Fibroblast of skin of scalp (primary cell): ENCODE measurements at regions not wholly inside any gene's neighbourhood (a gene's known extent, or its start where the extent isn't known, plus 50 kb on each side); places are given as distances from the start of the nearest gene placed in this dataset.

Source experiments
- DNase-seq: peaks from one replicate; pipeline ENCODE4 v3.0.0-alpha.2; 2013

DNA sequence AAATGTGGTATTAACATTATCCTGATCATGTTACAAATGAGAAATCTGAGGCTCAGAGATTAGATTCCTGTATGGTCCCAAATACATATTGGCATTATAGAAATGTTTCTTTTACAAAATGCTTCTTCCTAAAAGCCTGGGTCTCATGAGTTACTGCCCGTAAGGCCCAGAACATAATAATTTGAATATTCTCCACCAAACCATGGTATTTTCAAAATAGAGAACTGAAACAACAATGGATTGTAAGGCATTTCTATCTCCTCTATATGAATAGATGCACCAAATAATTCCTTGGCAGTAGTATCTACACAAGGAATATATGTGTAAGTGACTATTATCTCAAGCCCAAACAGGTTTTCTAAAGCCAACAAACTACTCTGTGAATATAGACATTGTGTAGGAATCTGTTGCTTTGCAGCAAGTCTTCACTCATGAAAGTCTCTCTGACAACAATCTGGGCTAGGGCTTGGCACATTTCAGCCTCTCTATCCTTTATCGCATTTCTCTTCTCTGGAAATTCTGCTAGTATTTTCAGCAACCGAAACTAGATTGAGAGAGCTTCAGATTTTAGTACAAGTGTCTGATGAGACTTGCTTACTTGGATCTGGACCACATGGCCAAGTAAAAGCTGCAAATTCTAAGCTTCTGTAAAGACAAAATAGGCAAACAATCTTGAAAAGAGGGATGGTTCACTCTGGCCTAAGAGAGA is 112.8 kb upstream of the ARHGAP20 start:
- DNase-seq, result no peak

DNA sequence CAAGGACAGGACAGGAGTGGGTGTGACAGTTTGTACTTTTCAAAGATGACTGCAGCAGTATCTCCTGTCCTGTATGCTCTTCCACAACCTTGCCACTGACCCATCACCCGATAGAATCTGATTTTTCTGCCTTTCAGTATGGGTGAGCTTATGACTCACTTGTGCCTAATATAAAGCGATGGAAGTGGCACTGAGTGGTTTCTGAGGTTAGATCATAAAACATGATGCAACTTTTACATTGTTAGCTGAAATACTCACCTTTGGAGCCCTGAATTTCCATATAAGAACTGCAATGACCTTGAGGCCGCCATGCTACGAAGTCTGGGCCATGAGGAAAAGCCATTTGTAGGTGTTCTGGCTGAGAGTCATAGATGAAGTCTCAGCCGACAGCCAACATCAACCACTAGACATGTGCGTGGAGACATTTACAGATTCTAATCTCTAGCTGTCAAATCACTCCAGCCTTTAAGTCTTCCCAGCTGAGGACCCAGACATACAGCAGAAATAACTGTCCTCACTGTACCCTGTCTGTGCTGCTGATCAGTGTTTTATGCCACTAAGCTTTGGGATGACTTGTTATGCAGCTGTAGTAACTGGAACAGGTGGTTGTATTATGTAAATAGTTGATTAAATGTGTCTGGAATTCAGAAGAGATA is 105.9 kb upstream of the ARHGAP20 start:
- DNase-seq, result peak; percentile 24

DNA sequence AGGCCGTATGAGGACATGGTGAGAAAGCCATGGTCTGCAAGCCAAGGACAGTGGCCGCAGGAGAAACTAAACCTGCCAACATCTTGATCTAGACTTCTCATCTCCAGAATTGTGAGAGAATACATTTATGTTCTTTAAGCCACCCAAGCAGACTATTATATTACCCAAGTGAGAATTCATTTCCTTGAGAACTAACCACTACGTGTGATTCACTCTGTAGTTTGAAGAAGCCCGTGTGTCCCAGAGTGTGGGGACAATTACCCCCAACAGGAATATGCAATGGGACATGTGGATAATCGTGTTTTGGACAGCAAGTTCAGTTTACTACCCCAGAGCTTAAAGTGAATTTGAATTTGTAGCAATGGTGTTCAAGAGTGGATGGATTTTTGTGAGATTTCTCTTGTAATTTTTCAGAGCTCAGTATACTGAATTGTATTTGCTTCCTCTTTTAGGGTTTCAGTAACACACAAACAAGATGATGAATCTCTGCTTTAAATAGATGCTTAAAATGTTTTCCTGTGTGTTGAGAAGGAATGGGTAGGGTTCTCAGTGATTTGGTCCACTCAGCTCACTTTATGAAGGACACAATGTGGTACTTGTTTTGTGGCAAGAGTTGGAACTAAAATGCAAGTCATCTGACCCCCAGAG is 100.0 kb upstream of the ARHGAP20 start:
- DNase-seq, result no peak

DNA sequence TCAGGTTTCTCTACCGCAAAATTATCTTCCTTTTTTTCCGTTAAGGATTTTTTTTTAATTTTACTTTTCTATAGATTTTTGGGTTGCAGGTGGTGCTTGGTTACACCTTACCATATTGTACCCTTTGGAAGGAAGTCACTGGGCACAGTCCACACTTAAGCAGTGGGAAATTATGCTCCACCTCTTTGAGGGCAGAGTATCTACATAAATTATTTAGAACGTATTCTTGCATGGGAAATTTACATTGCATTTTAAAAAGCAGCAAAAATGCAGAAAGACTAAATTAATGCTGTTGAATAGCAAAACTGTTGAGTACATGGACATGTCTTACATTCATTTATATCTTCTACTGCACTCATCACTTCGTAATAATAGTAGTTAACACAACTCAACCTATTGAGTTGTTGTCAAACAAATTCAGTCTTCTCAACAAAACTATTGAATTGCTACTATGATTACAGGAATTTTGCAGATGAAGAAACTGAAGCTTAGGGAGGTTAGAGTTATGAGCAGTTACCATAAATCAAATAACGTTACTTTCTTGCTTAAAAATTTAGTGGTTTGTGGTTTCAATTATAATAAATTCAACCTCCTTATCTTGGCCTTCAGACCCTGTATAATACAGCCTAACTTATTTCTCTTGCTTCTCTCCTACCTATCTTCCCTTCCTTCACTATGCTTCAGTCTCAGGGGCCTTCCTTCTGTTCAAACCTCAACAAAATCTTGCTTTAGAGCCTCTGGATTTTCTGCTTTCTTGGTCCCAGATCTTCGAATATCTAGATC is 97.4 kb upstream of the ARHGAP20 start:
- DNase-seq, result no peak

DNA sequence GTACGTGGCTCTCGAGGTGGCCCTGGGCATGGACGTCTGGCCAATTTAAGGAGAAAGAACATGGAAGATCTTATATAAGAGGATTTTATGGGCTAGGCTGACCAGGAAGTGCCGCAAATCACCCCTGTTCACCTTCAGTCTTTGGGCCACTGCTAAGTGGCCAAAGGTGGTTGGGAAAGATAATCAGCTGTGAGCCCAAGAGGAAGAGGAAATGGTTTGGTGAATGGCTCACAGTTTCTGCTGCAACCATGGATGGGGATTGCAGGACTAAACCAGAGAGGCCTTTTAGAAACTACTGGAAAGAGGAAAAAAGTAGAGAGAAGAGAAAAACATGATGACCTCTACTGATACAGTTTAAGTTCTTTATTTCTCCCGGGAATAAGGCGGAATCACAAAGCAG is 96.0 kb upstream of the ARHGAP20 start:
- no peak for DNase-seq

DNA sequence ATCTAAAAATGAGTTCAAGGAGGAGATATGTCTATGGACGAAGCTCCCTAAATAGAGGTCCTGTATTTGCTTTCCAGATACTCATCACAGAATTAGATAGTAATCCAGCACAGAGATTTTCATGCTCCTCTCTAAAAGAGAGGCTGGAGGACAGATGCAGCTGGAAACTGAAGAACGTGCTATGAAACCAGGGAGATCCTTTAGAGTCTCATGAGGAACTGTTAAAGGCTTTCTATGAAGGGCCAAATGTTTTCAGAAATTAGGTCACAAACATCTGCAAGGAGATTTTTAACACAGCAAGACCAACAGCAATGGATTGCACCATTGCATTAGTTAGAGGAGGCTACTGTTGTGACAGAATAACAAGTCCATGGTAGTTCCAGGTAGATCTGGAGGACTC is 95.6 kb upstream of the ARHGAP20 start:
- no peak for DNase-seq

DNA sequence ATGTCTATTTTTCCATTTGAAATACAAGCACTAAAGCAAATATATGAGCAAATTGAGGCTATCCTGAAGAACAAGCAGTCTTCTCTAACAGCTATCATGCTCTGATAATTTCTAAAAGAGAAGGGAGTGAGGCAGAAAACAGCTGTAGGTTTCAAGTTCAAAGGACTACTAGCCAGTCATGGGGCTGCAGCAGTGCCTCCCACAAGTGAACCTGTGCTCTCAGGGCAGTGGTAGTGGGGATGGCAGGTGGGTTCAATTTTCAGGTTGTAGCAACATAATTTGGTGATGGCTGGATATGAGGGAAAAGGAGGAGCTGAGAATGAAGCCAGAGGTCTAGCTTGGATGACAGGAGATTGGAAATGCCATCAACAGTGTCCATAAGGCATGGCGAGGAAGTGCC is 93.5 kb upstream of the ARHGAP20 start:
- DNase-seq, result no peak

DNA sequence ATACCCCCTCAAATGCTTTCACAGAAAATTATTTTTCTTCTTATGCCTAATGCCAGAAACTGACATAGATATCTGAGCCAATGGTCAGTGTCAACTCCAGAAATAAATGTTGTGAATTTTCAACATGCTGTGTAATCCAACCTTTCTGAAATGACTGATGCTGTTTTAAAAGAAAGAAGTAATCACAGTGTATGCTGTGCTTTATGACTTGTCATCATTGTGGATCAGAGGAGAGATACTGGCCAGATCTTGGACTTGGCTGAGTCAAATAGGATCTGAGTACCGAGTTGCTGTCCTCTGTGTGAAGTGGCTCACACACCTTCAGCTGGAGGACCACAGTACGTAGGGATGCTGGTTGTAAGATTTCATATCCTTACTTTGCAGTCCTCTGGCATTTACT is 89.9 kb upstream of the ARHGAP20 start:
- no peak for DNase-seq

DNA sequence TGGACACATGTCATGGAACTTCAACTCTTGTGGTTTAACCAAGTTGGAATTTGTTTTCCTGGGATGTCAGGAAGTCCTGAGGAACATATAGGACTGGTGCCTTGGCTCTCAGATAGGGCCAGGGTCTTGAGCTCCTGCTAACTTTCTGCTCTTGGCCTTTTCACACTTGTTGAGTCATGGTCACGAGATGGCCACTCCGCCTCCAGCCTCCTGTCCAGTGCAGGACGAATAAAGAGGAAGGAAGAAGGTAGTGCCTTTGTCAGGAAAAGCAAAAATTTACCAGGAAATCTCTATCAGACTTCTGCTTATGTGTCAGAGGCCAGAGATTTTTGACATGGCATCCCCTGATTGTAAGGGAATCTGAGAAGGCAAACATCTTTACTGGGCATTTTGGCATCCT is 89.1 kb upstream of the ARHGAP20 start:
- no peak for DNase-seq

DNA sequence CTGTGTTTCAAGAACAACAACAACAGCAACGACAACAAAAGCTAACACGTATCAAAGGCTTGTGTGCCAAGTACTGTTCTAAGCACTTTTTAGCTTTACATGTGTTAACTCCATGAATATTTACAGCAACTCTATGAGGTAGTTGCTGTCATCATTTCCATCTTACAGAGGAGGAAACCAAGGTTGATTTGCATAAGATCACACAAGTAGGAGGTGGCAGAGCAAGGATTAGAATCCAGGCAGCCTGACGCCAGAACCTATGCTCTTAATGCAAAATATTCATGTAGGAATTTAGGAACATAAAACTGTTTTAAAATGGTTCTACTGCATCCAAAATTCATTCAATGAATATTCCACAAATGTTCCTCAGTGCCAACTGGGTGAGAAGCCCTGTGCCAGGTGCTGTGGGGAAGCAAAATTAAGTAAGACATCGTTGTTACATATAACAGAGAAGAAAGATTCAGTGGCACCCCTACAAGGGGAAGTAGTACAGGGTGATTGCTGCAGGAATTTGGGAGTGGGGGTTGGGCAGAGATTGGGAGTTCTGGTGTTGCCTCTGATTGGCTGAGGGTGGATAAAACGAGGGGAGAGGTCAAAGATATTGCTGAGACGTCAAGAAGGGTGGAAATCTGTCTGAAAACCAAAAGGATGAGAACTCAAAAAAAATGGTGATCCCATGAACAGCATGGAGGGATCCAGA is 86.1 kb upstream of the ARHGAP20 start:
- DNase-seq, result no peak

DNA sequence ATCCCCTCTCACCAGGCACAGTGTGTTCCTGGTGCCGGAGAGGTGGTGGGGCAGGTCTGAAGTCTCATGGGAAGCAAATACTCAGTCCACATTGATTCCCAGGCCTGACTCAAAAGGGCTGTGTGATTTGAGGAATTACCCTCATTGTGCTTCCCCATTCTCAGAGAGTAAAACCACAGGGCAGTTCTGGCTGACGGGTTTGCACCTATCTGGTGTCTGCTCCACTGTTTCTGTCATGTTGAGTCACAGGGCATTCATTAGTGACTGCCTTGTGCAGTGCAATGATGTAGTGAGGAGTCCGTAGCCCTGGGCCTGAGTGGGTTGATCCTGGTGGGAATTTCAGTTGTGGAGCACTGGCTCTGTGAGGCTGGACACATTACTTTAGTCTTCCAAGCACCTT is 85.2 kb upstream of the ARHGAP20 start:
- DNase-seq, result no peak

DNA sequence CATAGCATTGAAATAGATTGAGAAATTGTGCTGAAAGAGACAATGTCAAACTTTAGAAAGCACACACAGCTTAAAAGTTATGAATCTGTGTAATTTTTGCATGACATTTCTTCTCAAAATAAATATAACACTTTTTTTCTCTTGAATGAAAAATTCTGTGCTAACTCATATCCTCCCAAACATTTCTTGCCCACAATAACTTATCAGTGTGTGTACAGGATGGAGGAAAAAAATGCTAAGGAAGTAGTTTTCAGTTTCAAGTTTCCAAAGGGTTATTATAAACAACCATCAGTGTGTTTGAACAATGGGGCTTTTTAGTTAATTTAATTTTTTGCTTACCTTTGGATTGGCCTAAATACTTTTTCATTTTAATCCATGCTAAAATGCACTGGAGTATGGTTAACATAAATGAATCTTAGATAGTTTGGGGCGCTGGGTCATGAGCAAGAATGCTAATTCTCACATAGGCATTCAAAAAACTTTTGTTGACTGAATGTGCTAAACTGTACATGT is 82.9 kb upstream of the ARHGAP20 start:
- DNase-seq, result no peak

DNA sequence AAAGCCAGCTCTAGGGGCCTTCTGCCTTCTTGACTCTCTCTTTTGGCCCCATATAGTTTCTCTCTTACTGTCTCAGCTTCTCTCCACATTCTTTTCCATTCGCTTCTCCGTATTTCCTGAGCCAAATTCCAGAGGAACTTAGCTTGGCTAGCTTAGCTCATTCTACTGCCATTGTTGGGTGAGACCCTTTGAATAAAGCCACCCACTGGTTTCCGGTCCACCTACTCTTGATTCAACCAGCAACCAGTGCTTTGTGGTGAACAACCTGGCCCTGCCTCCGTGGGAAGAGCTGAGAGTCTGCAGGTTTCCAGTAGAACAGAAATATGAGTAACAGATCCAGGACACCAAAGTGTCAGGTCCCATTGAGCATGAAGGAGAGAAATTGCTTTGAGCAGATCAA is 81.3 kb upstream of the ARHGAP20 start:
- DNase-seq, result no peak

DNA sequence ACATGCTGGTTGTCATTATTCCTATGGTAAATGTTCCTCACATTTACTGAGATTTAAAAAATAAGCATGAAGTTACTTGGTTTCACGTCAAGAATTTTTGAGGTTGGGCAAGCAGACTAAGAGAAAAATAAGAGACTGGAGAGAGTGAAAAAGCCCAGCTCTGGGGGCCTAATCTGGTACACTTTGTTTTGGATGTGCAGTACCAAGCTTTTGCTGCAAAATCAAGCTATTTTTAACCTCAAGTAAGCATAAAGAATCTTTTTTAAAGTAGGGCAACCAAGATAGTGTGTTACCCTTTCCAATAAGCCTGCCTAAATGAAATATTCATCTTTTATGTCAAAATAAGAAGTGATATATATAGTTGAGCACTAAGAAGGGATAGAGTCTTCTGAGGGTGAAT is 79.4 kb upstream of the ARHGAP20 start:
- DNase-seq, result no peak

DNA sequence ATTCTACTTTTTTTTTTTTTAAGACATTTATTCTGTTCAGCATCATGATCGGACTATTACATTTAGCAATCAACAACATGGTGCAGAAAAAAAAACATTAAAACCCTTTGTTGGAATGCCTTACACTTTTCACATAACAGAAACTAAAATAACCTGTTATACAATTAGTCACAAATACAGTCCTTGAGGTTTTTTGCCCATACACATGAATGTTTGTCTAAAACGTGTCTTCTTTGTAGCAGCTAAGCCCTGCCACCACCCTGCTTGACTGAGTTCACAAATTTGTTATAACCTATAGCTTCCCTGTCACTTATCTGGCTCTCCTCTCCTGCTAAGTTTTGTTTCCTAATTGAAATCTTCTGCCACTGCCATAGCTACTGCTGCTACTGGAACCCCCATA is 75.4 kb upstream of the ARHGAP20 start:
- DNase-seq, result no peak

DNA sequence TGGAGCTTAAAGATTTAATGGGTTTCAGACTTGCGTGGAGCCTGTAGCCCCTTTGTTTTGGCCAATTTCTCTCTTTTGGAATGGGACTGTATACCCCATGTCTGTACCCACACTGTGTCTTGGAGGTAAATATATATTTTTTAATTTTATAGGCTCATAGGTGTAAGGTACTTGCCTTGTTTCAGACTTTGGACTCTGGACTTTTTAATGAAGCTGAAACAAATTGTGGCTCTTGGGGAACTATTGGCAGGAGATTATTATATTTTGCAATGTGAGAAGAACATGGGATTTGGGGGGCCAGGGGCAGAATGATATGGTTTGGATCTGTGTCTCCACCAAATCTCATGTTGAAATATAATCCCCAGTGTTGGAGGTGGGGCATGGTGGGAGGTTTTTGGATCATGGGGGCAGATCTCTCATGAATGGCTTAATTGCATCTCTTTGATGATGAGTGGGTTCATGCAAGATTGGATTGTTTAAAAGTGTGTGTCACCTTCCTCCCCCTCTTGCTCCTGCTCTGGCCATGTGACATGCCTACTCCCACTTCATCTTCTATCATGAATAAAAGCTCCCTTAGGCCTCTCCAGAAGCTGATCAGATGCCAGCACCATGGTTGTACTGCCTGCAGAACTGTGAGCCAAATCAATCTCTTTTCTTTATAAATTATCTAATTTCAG is 74.1 kb upstream of the ARHGAP20 start:
- DNase-seq, result no peak

DNA sequence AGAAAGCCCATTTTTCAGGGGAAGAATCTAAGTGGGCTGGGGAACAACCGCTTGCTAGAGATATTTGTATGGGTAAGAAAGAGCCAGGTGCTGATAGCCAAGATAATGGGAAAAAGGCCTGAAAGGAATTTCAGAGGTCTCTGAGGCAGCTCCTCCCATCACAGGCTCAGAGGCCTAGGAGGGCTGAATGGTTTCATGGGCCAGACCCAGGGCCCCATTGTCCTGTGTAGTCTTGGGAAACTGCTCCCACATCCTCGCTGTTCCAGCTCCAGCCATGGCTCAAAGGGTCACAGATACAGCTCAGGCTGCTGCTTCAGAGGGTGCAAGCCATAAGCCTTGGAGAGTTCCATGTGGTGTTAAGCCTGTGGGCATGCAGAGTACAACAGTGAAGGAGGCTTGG is 73.2 kb upstream of the ARHGAP20 start:
- DNase-seq, result no peak

DNA sequence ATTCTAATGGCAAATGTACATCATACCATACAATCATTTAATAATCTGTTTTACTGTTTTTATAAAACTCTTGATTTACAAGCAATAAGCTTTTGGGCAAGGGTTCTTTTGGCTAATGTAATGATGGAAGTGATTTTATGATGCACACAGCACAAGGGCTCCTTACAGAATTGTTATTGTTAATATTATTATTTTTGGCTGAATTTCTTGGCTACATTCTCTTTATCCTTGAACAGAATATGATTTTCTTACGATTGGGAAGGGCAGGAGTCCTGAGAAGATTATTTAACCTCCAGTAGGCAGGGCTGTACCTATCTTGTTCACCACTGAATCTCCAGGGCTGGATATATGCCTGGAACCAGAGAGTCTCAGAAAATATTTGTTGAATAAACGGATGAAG is 70.4 kb upstream of the ARHGAP20 start:
- no peak for DNase-seq

DNA sequence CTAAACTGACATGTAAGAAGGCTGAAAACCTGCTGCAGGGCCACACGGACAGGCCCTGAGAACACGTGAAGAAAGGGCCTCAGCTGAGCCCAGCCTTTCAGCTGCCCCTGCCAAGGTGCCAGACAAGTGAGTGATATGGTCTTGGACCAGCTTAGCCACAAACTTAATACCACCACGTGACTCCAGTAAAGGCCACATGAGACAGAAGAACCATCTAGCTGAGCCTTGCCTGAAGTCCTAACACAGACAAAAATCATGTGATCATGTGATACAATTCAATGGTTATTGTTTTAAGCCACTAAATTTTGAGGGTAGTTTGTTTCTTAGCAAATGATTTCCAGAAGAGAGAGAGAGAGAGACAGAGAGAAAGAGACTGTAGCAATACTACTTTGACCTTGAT is 66.9 kb upstream of the ARHGAP20 start:
- DNase-seq, result no peak

DNA sequence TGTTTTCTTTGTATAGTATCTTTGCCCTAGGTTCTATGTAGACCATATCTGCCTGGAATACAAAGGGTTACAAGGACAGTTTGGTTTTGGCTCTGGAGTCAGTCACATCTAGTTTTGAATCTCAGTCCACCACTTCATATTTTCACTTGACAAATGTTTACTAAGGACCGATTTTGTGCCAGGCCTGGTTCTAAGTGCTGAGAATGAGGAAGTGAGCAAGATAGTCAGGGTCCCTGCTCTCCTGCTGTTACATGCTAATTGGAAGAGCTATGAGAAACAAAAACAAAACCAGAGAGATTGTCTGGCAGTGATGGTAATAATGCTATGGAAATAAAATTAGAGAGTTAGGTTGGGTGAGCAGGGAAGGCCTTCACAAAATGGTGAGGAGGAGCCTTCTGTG is 66.1 kb upstream of the ARHGAP20 start:
- no peak for DNase-seq

DNA sequence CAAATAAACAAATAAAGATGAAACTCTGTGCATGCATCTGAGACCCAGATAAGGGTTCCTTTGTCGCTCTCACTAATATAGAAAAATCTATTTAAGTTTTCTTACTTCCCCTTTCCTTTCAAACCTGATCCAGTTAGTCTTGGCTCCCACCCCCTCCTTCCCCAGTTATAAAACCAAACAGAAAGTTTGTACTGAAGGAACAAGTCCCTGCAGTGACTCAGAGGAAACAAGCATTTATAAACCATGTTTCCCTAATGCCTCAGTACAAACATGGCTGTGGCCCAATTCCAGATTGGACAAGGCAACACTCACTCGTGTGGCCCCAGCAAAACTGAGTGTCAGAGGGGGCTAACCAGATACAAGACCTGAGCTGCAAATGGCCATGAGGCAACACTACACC is 65.5 kb upstream of the ARHGAP20 start:
- DNase-seq, result peak; percentile 38

DNA sequence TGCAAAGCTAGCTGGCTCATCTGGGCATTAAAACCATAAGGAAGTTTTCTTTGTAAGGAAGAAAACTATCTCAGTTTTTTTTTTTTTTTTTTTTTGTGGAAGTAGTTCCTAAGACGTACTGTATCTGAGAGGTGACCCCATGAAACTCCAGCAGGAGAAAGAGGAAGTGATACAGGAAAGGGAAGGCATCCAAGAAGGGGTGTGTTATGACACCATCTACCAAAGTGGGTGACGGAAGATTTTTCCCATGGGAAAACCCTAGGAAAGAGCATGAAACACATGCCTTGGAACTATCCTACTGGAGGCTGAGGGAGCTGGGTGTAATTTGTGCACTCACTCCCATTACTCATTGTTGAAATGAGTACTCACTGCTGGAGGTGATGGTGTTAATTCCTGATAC is 63.8 kb upstream of the ARHGAP20 start:
- no peak for DNase-seq
